Sigmoid colon (tissue), 6 donors: ENCODE measurements at regions not wholly inside any gene's neighbourhood (a gene's known extent, or its start where the extent isn't known, plus 50 kb on each side); places are given as distances from the start of the nearest gene placed in this dataset.

Source experiments
- DNase-seq: peaks from one replicate; pipeline ENCODE4 v3.0.0-alpha.2; 2019
- H3K27ac ChIP-seq, 4 donors: fragments of 200-600 bp; sonication (generic); one replicate each; pipeline ENCODE4 v1.5.1; 2016 to 2019; ENCODE audit warnings: mild to moderate bottlenecking in 1 of 4
- H3K27me3 ChIP-seq, 3 donors: fragments of 200-600 bp; sonication (generic); one replicate each; pipeline ENCODE4 v1.5.1; 2019; ENCODE audit warnings: mild to moderate bottlenecking in 1 of 3
- H3K36me3 ChIP-seq, 4 donors: fragments of 200-600 bp; sonication (generic); one replicate each; pipeline ENCODE4 v1.5.1; 2016 to 2019
- H3K4me1 ChIP-seq, 4 donors: fragments of 200-600 bp; sonication (generic); one replicate each; pipeline ENCODE4 v1.5.1; 2017 to 2019
- H3K4me3 ChIP-seq, 4 donors: fragments of 200-600 bp; sonication (generic); one replicate each; pipeline ENCODE4 v1.5.1; 2017 to 2019; ENCODE audit warnings: mild to moderate bottlenecking in 2 of 4, moderate library complexity in 1 of 4
- H3K9me3 ChIP-seq, 4 donors: fragments of 200-600 bp in 3 of 4; sonication (generic) in 3 of 4; one replicate each; pipeline versions ENCODE4 v1.5.1 to v1.6.1; 2013 to 2019
- EP300 ChIP-seq, 4 donors: sonication (generic); formaldehyde crosslinking; IDR thresholded peaks; one replicate each; pipeline ENCODE4 v1.6.1; 2017; ENCODE audit warnings: antibody characterized with exemption in 4 of 4
- POLR2A ChIP-seq, 2 donors: fragments of 450-650 bp; IDR thresholded peaks; one replicate each; pipeline ENCODE4 v1.6.1; 2016; ENCODE audit warnings: antibody characterized with exemption in 2 of 2, mild to moderate bottlenecking in 2 of 2, moderate library complexity in 2 of 2
- POLR2AphosphoS5 ChIP-seq, 4 donors: sonication (generic); formaldehyde crosslinking; IDR thresholded peaks; one replicate each; pipeline ENCODE4 v1.6.1; 2017; ENCODE audit warnings: antibody characterized with exemption in 4 of 4
- WGBS, 2 donors: extraction: QIAGEN DNeasy Blood & Tissue Kit; methylation state at CpG; one replicate each; pipeline ENCODE4 v1.1.7; 2013; 5-methylcytosine and 5-hydroxymethylcytosine counted together
- intact Hi-C: fragments of 100-400 bp; cut with DNase I; formaldehyde crosslinking; loops from one replicate; pipeline ENCODE4 v1.15.1; 2023
- TF ChIP-seq, protein P1 (sequence below), 4 experiments: fragments of 450-650 bp in 3 of 4; fragments of 200-600 bp in 1 of 4; IDR thresholded peaks; one replicate each; pipeline ENCODE4 v1.5.1; 2016 to 2019; ENCODE audit warnings: antibody characterized with exemption in 4 of 4, mild to moderate bottlenecking in 3 of 4, moderate library complexity in 2 of 4
- donor health status: healthy with polysubstance abuse.
- donor health status: healthy.

- intact Hi-C loops: no loop called here
- TF ChIP-seq POLR2A (IDR thresholded peaks at IDR 0.05) (no peak), POLR2AphosphoS5 (IDR thresholded peaks at IDR 0.05) (no peak), EP300 (IDR thresholded peaks at IDR 0.05) (no peak)
- TF ChIP-seq, protein P1, sequence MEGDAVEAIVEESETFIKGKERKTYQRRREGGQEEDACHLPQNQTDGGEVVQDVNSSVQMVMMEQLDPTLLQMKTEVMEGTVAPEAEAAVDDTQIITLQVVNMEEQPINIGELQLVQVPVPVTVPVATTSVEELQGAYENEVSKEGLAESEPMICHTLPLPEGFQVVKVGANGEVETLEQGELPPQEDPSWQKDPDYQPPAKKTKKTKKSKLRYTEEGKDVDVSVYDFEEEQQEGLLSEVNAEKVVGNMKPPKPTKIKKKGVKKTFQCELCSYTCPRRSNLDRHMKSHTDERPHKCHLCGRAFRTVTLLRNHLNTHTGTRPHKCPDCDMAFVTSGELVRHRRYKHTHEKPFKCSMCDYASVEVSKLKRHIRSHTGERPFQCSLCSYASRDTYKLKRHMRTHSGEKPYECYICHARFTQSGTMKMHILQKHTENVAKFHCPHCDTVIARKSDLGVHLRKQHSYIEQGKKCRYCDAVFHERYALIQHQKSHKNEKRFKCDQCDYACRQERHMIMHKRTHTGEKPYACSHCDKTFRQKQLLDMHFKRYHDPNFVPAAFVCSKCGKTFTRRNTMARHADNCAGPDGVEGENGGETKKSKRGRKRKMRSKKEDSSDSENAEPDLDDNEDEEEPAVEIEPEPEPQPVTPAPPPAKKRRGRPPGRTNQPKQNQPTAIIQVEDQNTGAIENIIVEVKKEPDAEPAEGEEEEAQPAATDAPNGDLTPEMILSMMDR (IDR thresholded peaks at IDR 0.05): no peak
- WGBS, 2 donors: 72 to 80% methylated on average over 7 of the region's 7 CpGs
- Histone ChIP-seq H3K4me1 (no peaks in the 10 kb centered on the region), H3K27ac (no peak overlapping the region), H3K36me3 (no peaks in the 10 kb centered on the region), H3K27me3 (peaks cover 0 to 3% (median 0%) of the 10 kb centered on the region in 3 donors), H3K4me3 (no peak overlapping the region), H3K9me3 (no peaks in the 10 kb centered on the region)
- no peak for DNase-seq
Observed at GRCh38 chr12:30839643-30840220, 85.0 kb upstream of the CAPRIN2 start.

DNA sequence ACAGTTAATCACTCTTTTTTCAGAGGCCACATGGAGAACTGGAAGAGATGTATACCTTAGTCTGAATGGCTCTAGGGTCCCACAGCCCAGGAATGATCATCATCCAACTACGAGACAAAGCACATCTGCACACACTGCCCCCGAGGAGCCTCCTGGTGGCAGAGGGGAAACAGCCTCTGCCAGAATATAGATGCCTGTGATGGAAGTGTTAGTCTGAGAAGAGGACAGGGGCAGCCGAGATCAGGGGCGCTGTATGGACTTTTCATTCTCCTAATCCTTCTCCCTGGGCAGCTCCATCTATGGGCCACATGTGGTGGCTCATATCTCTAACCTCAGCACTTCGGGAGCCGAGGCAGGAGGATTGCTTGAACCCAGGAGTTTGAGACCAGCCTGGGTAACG lies 82.8 kb upstream of the CAPRIN2 start:
- intact Hi-C loops: no loop called here
- Histone ChIP-seq H3K36me3 (no peaks in the 10 kb centered on the region), H3K4me1 (no peaks in the 10 kb centered on the region), H3K27ac (no peak overlapping the region), H3K27me3 (peaks cover 0 to 3% (median 0%) of the 10 kb centered on the region in 3 donors), H3K9me3 (no peaks in the 10 kb centered on the region), H3K4me3 (no peak overlapping the region)
- WGBS, 2 donors: 76 to 86% methylated on average over 7 of the region's 7 CpGs
- no peak for TF ChIP-seq POLR2A (IDR thresholded peaks at IDR 0.05)
- TF ChIP-seq, protein P1 (IDR thresholded peaks at IDR 0.05): no peak
- TF ChIP-seq EP300 (IDR thresholded peaks at IDR 0.05): no peak
- TF ChIP-seq POLR2AphosphoS5 (IDR thresholded peaks at IDR 0.05): no peak
- no peak for DNase-seq

- no peak for DNase-seq
- Histone ChIP-seq H3K36me3 (no peaks in the 10 kb centered on the region), H3K9me3 (no peaks in the 10 kb centered on the region), H3K27me3 (peaks cover 0 to 3% (median 0%) of the 10 kb centered on the region in 3 donors), H3K4me3 (no peak overlapping the region), H3K4me1 (no peaks in the 10 kb centered on the region), H3K27ac (no peak overlapping the region)
- TF ChIP-seq POLR2A (IDR thresholded peaks at IDR 0.05): no peak
- TF ChIP-seq EP300 (IDR thresholded peaks at IDR 0.05): no peak
- TF ChIP-seq POLR2AphosphoS5 (IDR thresholded peaks at IDR 0.05): no peak
- TF ChIP-seq, protein P1 (IDR thresholded peaks at IDR 0.05): no peak
- 50 to 78% methylated on average over 12 of the region's 12 CpGs for WGBS, 2 donors
- intact Hi-C loops: no loop called here
Observed at GRCh38 chr12:30836656-30837445, 82.1 kb upstream of the CAPRIN2 start.

DNA sequence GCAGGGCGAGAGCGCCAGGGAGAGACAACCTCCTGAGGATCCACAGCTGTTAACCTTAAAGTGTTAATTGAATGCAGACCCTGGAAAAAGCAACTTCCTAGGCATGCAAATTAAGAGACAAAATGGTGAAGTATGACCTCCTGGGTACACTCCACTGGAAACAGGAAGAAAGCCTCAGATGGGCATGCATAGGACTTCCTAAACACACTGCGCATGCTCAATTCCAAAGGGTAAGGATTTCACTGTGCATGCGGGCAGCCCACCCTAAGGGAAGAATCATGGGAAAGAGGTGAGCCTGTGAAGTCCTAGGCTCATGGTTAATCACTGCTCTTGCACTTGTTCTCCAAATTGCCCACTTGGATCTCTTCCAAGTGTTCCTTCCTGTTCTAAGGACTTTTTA lies 80.5 kb upstream of the CAPRIN2 start:
- TF ChIP-seq POLR2AphosphoS5 (IDR thresholded peaks at IDR 0.05): no peak
- Histone ChIP-seq H3K9me3 (no peaks in the 10 kb centered on the region), H3K4me3 (no peak overlapping the region), H3K27ac (no peak overlapping the region), H3K36me3 (no peaks in the 10 kb centered on the region), H3K4me1 (no peaks in the 10 kb centered on the region), H3K27me3 (peaks cover 0 to 3% (median 0%) of the 10 kb centered on the region in 3 donors)
- WGBS, 2 donors: 89 to 91% methylated on average over 4 of the region's 4 CpGs
- DNase-seq: no peak
- intact Hi-C loops: no loop called here

GRCh38 chr12:30830751-30831150 lies 76.0 kb upstream of the CAPRIN2 start:
- Histone ChIP-seq H3K4me1 (no peaks in the 10 kb centered on the region), H3K36me3 (no peaks in the 10 kb centered on the region), H3K4me3 (no peak overlapping the region), H3K27ac (no peak overlapping the region), H3K27me3 (no peaks in the 10 kb centered on the region), H3K9me3 (no peaks in the 10 kb centered on the region)
- no peak for TF ChIP-seq POLR2AphosphoS5 (IDR thresholded peaks at IDR 0.05)
- TF ChIP-seq, protein P1 (IDR thresholded peaks at IDR 0.05): no peak
- TF ChIP-seq EP300 (IDR thresholded peaks at IDR 0.05): no peak
- no peak for TF ChIP-seq POLR2A (IDR thresholded peaks at IDR 0.05)
- intact Hi-C loops: no loop called here
- whole genome bisulfite sequencing, 2 donors: 86 to 89% methylated on average over 2 of the region's 2 CpGs
- no peak for DNase-seq
